Muscle of back (tissue), 3 donors: ENCODE measurements at regions not wholly inside any gene's neighbourhood (a gene's known extent, or its start where the extent isn't known, plus 50 kb on each side); places are given as distances from the start of the nearest gene placed in this dataset.
A peak's percentile ranks its signal among the peaks of the same experiment; 100 is the strongest.
"Not testable (repeated sequence)": the region's sequence is repeated elsewhere in the genome, so short reads cannot be mapped to it uniquely, and the experiment has no call there.

Source experiments
- DNase-seq, 3 donors: peaks; one replicate each; pipeline versions ENCODE4 v3.0.0 to v3.0.0-alpha.2; 2013

GRCh38 chr6:140779341-140779740, 1353.4 kb upstream of the GJE1 start:
- no peak for DNase-seq

GRCh38 chr6:140777780-140778179, 1354.9 kb upstream of the GJE1 start:
- no peak for DNase-seq

- DNase-seq = no peak
These were observed 1357.7 kb upstream of the GJE1 start for GRCh38 chr6:140775061-140775460.

GRCh38 chr6:140774080-140774505, 1358.6 kb upstream of the GJE1 start:
- peak; percentile 27 to 67 (median 45) for DNase-seq

GRCh38 chr6:140773276-140773675, 1359.4 kb upstream of the GJE1 start:
- no peak for DNase-seq

- no peak for DNase-seq
These were observed 1360.1 kb upstream of the GJE1 start for GRCh38 chr6:140772576-140772975.

GRCh38 chr6:140768133-140768532, 1364.6 kb upstream of the GJE1 start:
- no peak for DNase-seq

GRCh38 chr6:140766999-140767398, 1365.7 kb upstream of the GJE1 start:
- no peak for DNase-seq

GRCh38 chr6:140758169-140758877, 1374.4 kb upstream of the GJE1 start:
- DNase-seq = no peak

- DNase-seq = no peak
These were observed 1377.8 kb upstream of the CITED2 start for GRCh38 chr6:140752234-140752633.

GRCh38 chr6:140747114-140747513, 1372.7 kb upstream of the CITED2 start:
- no peak for DNase-seq

- DNase-seq = peak in 1 of 3 donors; percentile 15
These were observed 1370.3 kb upstream of the CITED2 start for GRCh38 chr6:140744659-140745320.

- peak; percentile 7 to 22 (median 16) for DNase-seq
These were observed 1361.8 kb upstream of the CITED2 start for GRCh38 chr6:140736231-140736630.

GRCh38 chr6:140732991-140733390, 1358.5 kb upstream of the CITED2 start:
- DNase-seq = no peak

- DNase-seq = no peak
These were observed 1357.7 kb upstream of the CITED2 start for GRCh38 chr6:140732155-140732554.

GRCh38 chr6:140731741-140732140, 1357.3 kb upstream of the CITED2 start:
- no peak for DNase-seq

GRCh38 chr6:140729521-140729920, 1355.1 kb upstream of the CITED2 start:
- no peak for DNase-seq

GRCh38 chr6:140718021-140718420, 1343.6 kb upstream of the CITED2 start:
- DNase-seq = no peak

GRCh38 chr6:140713495-140713894, 1339.0 kb upstream of the CITED2 start:
- DNase-seq = no peak

- DNase-seq = no peak
These were observed 1336.7 kb upstream of the CITED2 start for GRCh38 chr6:140711019-140711613.

- no peak for DNase-seq
These were observed 1334.0 kb upstream of the CITED2 start for GRCh38 chr6:140708441-140708840.

GRCh38 chr6:140704008-140704407, 1329.6 kb upstream of the CITED2 start:
- not testable (repeated sequence) for DNase-seq

- peak; percentile 8 to 34 (median 19) for DNase-seq
These were observed 1323.1 kb upstream of the CITED2 start for GRCh38 chr6:140697585-140697984.
